NB4 (cell line): ENCODE measurements at regions not wholly inside any gene's neighbourhood (a gene's known extent, or its start where the extent isn't known, plus 50 kb on each side); places are given as distances from the start of the nearest gene placed in this dataset.
A peak's percentile ranks its signal among the peaks of the same experiment; 100 is the strongest.

Experiments
- DNase-seq: peaks from one replicate; pipeline ENCODE4 v3.0.0; 2010; ENCODE audit warnings: low read depth
- H3K4me3 ChIP-seq: one replicate; pipeline ENCODE4 v1.5.1; 2011; ENCODE audit warnings: mild to moderate bottlenecking, low read depth, low read length, moderate library complexity
- CTCF ChIP-seq: IDR thresholded peaks from one replicate; pipeline ENCODE4 v1.5.1; 2012; ENCODE audit warnings: low read depth, low read length
- MAX ChIP-seq: IDR thresholded peaks from 2 replicates; pipeline ENCODE4 v1.6.1; 2011; ENCODE audit warnings: low read depth, low read length
- MYC ChIP-seq: IDR thresholded peaks from 2 replicates; pipeline ENCODE4 v1.6.1; 2011; ENCODE audit warnings: low read depth, low read length
- POLR2A ChIP-seq: IDR thresholded peaks from 2 replicates; pipeline ENCODE4 v1.6.1; 2011; ENCODE audit warnings: mild to moderate bottlenecking; ENCODE audit not compliant: insufficient read length; ENCODE audit errors: extremely low read depth

- TF ChIP-seq MAX (no peak), POLR2A (no peak), CTCF (no peak), MYC (no peak)
- DNase-seq: peak; percentile 60
- H3K4me3 ChIP-seq: no peak overlapping the region
Measured at GRCh38 chr5:87015901-87016300, 251.8 kb upstream of the RASA1 start.

GRCh38 chr5:87020099-87020934 is 247.4 kb upstream of the RASA1 start:
- TF ChIP-seq POLR2A: no peak
- TF ChIP-seq CTCF: no peak
- no peak for TF ChIP-seq MYC
- no peak for TF ChIP-seq MAX
- peak; percentile 31 for DNase-seq
- H3K4me3 ChIP-seq: no peak overlapping the region

- H3K4me3 ChIP-seq: no peak overlapping the region
- no peak for TF ChIP-seq CTCF
- no peak for TF ChIP-seq MAX
- no peak for TF ChIP-seq POLR2A
- TF ChIP-seq MYC: no peak
- no peak for DNase-seq
Measured at GRCh38 chr5:87022415-87022814, 245.3 kb upstream of the RASA1 start.

GRCh38 chr5:87027570-87027969 is 240.1 kb upstream of the RASA1 start:
- TF ChIP-seq POLR2A (no peak), MAX (no peak), CTCF (no peak), MYC (no peak)
- no peak overlapping the region for H3K4me3 ChIP-seq
- DNase-seq: no peak

GRCh38 chr5:87029951-87030350 is 237.7 kb upstream of the RASA1 start:
- no peak for DNase-seq
- H3K4me3 ChIP-seq: no peak overlapping the region
- no peak for TF ChIP-seq POLR2A
- TF ChIP-seq MYC: no peak

- no peak overlapping the region for H3K4me3 ChIP-seq
- TF ChIP-seq CTCF (no peak), MYC (no peak), POLR2A (no peak), MAX (no peak)
- no peak for DNase-seq
Measured at GRCh38 chr5:87030699-87031098, 237.0 kb upstream of the RASA1 start.
